SIG-M5 treated with dmso at 0.1 percent for 504 hours (cell line): ENCODE measurements at regions not wholly inside any gene's neighbourhood (a gene's known extent, or its start where the extent isn't known, plus 50 kb on each side); places are given as distances from the start of the nearest gene placed in this dataset.

Source experiments
- DNase-seq: peaks from one replicate; lab custom pipeline; 2025; ENCODE audit not compliant: unreplicated experiment; lab: John Stamatoyannopoulos, UW

- no peak for DNase-seq
Measured at GRCh38 chr1:163794551-163794950, 472.8 kb downstream of the NUF2 start.

- no peak for DNase-seq
Measured at GRCh38 chr1:163796394-163796821, 474.7 kb downstream of the NUF2 start.

GRCh38 chr1:163797816-163798215 lies 476.1 kb downstream of the NUF2 start:
- DNase-seq, result no peak

DNA sequence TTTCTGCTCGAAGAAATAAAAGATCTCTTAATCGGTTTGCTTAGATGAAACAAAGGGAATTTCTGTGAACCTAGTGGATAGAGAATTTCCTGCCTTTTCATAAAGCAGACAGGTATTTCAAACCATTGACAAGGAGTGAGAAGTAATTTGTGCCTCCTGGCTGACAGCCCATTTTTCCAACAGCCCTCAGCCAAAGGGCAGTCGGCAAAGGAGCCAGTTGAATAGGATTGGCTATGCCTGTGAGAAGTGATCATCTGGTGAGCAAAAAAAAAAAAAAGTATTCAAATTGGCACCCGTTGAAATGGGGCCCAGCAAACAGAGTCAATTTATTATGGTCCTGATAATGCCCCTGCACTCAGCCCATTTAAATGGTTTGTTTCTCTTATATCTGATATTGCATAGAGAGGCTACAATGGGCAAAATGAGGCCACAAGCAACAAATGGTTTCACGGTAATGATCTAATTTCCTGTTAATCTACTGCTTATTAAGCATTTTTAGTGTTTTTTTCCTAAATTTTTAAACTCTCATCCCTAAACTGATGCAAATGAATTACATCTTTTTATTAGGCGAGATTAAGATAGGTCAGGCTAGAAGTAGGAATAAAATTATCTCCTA lies 477.5 kb downstream of the NUF2 start:
- DNase-seq, result no peak

GRCh38 chr1:163807331-163808049 lies 485.7 kb downstream of the NUF2 start:
- DNase-seq, result no peak

GRCh38 chr1:163813251-163813650 lies 491.5 kb downstream of the NUF2 start:
- no peak for DNase-seq

- DNase-seq, result no peak
Measured at GRCh38 chr1:163820226-163820625, 498.5 kb downstream of the NUF2 start.

- no peak for DNase-seq
Measured at GRCh38 chr1:163820766-163821165, 499.0 kb downstream of the NUF2 start.

GRCh38 chr1:163821679-163822078 lies 499.9 kb downstream of the NUF2 start:
- no peak for DNase-seq

GRCh38 chr1:163823017-163823416 lies 501.3 kb downstream of the NUF2 start:
- DNase-seq, result no peak

GRCh38 chr1:163824006-163824405 lies 502.3 kb downstream of the NUF2 start:
- no peak for DNase-seq

GRCh38 chr1:163824490-163824889 lies 502.7 kb downstream of the NUF2 start:
- no peak for DNase-seq

- DNase-seq, result no peak
Measured at GRCh38 chr1:163826500-163826899, 504.7 kb downstream of the NUF2 start.

- no peak for DNase-seq
Measured at GRCh38 chr1:163834778-163835177, 513.0 kb downstream of the NUF2 start.

DNA sequence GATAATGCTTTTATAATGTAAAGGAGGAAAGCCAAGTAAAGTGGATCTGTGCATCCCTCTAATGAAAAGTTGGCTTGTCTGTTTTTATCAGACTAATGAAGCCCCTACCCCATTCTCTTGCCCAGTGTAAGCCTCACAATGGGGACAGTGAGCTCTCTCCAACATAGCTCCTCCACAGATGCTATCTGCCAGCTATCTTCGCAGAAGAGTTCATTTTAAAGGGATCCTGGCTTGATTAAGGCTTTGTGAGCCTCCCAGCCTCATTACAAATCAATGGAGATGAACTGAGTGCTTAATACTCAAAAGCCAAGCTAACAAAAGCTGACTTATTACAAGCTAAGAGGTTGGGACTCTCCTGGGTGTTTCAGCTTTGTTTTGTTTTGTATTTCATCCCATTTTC lies 514.7 kb downstream of the NUF2 start:
- no peak for DNase-seq

DNA sequence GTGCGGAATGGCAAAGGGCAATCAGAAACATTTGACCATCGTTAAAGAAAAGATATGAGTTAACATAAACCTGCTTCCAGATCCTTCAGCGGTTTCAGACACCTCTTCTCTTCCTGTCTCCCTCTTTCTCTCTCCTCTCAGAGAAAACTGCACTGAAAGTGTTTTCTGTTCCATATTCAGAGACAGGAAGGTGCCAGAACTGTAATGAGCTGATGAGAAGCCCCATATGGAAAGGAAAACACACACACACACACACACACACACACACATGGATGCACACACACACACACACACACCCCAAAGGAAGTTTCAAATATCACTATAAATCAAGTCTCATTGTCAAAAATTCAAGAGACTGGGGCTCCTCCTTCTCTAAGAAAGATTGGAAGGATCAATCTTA lies 515.5 kb downstream of the NUF2 start:
- DNase-seq, result no peak

DNA sequence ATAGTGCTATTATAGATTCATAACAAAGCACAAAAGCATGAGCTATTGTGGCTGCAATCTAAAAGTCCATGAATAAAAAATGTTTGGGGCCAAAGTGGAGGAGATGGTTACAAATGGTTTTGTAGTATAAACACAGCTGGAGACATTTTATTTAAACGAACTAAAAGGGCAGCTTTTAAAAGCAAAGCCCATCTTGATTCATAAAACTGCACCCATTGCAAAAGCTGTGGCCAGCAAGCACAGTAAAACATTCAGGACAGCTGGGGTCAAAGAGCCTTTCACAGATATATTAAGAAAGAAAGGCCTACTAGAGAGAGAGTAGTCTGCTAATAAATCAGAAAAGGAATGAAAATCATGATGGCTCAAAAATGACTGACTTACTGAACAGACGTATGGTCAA lies 520.8 kb downstream of the NUF2 start:
- DNase-seq, result no peak

GRCh38 chr1:163844459-163844858 lies 522.7 kb downstream of the NUF2 start:
- no peak for DNase-seq

GRCh38 chr1:163845279-163845678 lies 523.5 kb downstream of the NUF2 start:
- DNase-seq, result no peak

DNA sequence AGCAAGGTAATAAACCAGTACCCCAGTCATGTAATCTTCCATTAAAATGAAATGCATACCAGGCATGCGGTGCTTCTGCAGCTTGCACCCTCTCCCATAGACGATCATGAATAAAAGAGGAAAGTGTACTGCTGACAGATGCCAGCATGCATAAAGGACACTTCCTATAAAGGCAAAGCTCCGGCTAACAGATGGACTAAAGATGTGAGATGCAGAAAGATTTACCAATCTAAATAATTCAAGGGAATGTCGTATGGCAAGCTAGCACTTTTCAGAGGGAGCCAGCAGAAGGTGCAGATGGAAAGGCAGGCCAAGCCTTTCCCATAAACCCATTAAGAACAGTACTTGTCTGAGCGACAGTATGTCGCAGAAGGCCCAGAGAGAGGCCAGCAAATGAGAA lies 542.0 kb downstream of the NUF2 start:
- DNase-seq, result no peak

- DNase-seq, result no peak
Measured at GRCh38 chr1:163864207-163864606, 542.5 kb downstream of the NUF2 start.

GRCh38 chr1:163866564-163866963 lies 544.8 kb downstream of the NUF2 start:
- DNase-seq, result no peak

- DNase-seq, result no peak
Measured at GRCh38 chr1:163870666-163871065, 548.9 kb downstream of the NUF2 start.
